BLaER1 treated with 17β-estradiol and CSF1 and Interleukin-3, amounts not matched to agents 10 nM and 100 nM (cell line): ENCODE measurements at regions not wholly inside any gene's neighbourhood (a gene's known extent, or its start where the extent isn't known, plus 50 kb on each side); places are given as distances from the start of the nearest gene placed in this dataset.
"Not testable (repeated sequence)": the region's sequence is repeated elsewhere in the genome, so short reads cannot be mapped to it uniquely, and the experiment has no call there.

Experiments used
- H3K27ac ChIP-seq, 11 experiments: shearing (Covaris generic); formaldehyde crosslinking; 2 replicates each; pipeline ENCODE4 v1.8.1; 2022
- H3K27me3 ChIP-seq, 11 experiments: shearing (Covaris generic); formaldehyde crosslinking; 2 replicates each; pipeline ENCODE4 v1.8.1; 2022
- H3K36me3 ChIP-seq, 11 experiments: shearing (Covaris generic); formaldehyde crosslinking; 2 replicates each; pipeline ENCODE4 v1.8.1; 2022
- H3K4me1 ChIP-seq, 10 experiments: shearing (Covaris generic); formaldehyde crosslinking; 2 replicates each; pipeline ENCODE4 v1.8.1; 2022
- H3K4me2 ChIP-seq, 11 experiments: shearing (Covaris generic); formaldehyde crosslinking; 2 replicates each; pipeline ENCODE4 v1.8.1; 2022
- H3K4me3 ChIP-seq, 10 experiments: shearing (Covaris generic); formaldehyde crosslinking; 2 replicates each; pipeline ENCODE4 v1.8.1; 2022
- H3K9ac ChIP-seq, 11 experiments: shearing (Covaris generic); formaldehyde crosslinking; 2 replicates each; pipeline ENCODE4 v1.8.1; 2022
- H3K9me3 ChIP-seq, 11 experiments: shearing (Covaris generic); formaldehyde crosslinking; replicated peaks in 1 of 11; 2 replicates each; pipeline ENCODE4 v1.8.1; 2022
- H4K20me1 ChIP-seq, 11 experiments: shearing (Covaris generic); formaldehyde crosslinking; 2 replicates each; pipeline ENCODE4 v1.8.1; 2022
- Cebpa-rat ChIP-seq, 11 experiments: shearing (Covaris generic); IDR thresholded peaks; 2 replicates each; pipeline ENCODE4 v1.8.1; 2022

GRCh38 chr5:82984786-82985735 is 92.1 kb downstream of the TMEM167A start:
- H3K4me2 ChIP-seq, result no peak overlapping the region
- no peaks in the 10 kb centered on the region for H3K36me3 ChIP-seq
- TF ChIP-seq Cebpa-rat (IDR thresholded peaks at IDR 0.05), result no peak
- H3K9ac ChIP-seq, result no peak overlapping the region
- H3K4me1 ChIP-seq, result no peaks in the 10 kb centered on the region
- no peaks in the 10 kb centered on the region for H4K20me1 ChIP-seq
- no peak overlapping the region for H3K4me3 ChIP-seq
- no peak overlapping the region for H3K27ac ChIP-seq
- H3K9me3 ChIP-seq, result 0 out of 22 replicates have a peak, but pooled peaks cover 0 to 5% (median 0%) of the 10 kb centered on the region in 11 experiments
- no peaks in the 10 kb centered on the region for H3K27me3 ChIP-seq

GRCh38 chr5:82982846-82983245 is 94.3 kb downstream of the TMEM167A start:
- no peak overlapping the region for H3K4me3 ChIP-seq
- no peaks in the 10 kb centered on the region for H3K36me3 ChIP-seq
- H3K4me2 ChIP-seq, result no peak overlapping the region
- H3K27me3 ChIP-seq, result no peaks in the 10 kb centered on the region
- no peak for TF ChIP-seq Cebpa-rat (IDR thresholded peaks at IDR 0.05)
- H3K9ac ChIP-seq, result no peak overlapping the region
- H4K20me1 ChIP-seq, result no peaks in the 10 kb centered on the region
- no peak overlapping the region for H3K27ac ChIP-seq
- H3K9me3 ChIP-seq, result peaks cover 0 to 22% (median 0%) of the 10 kb centered on the region in 11 experiments; a peak in 1 of 22 replicates
- no peaks in the 10 kb centered on the region for H3K4me1 ChIP-seq

DNA sequence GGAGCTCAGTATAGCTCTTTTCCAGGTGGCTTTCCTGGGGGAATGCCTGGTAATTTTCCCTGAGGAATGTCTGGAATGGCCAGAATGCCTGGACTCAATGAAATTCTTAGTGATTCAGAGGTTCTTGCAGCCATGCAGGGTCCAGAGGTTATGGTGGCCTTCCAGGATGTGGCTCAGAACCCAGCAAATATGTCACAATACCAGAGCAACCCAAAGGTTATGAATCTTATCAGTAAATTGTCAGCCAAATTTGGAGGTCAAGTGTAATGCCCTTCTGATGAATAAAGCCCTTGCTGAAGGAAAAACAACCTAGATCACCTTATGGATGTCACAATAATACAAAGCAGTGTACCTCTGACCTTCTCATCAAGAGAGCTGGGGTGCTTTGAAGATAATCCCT is 100.3 kb downstream of the TMEM167A start:
- H3K36me3 ChIP-seq, H3K27ac ChIP-seq, H3K4me3 ChIP-seq, H3K4me2 ChIP-seq, H3K4me1 ChIP-seq, H4K20me1 ChIP-seq, H3K9ac ChIP-seq, H3K27me3 ChIP-seq: not testable (repeated sequence)
- H3K9me3 ChIP-seq, result peaks cover 22 to 53% (median 29%) of the 10 kb centered on the region in 11 experiments

- Histone ChIP-seq H4K20me1 (no peaks in the 10 kb centered on the region), H3K27ac (no peak overlapping the region), H3K4me3 (no peak overlapping the region), H3K9ac (no peak overlapping the region), H3K4me1 (no peaks in the 10 kb centered on the region), H3K36me3 (no peaks in the 10 kb centered on the region; a peak in 1 of 22 replicates), H3K27me3 (no peaks in the 10 kb centered on the region), H3K9me3 (peaks cover 22 to 63% (median 29%) of the 10 kb centered on the region in 11 experiments), H3K4me2 (no peak overlapping the region)
- TF ChIP-seq Cebpa-rat (IDR thresholded peaks at IDR 0.05), result no peak
Observed at GRCh38 chr5:82975812-82976211, 101.4 kb downstream of the TMEM167A start.

- H3K27me3 ChIP-seq, result no peaks in the 10 kb centered on the region
Observed at GRCh38 chr5:82975396-82975795, 101.8 kb downstream of the TMEM167A start.

DNA sequence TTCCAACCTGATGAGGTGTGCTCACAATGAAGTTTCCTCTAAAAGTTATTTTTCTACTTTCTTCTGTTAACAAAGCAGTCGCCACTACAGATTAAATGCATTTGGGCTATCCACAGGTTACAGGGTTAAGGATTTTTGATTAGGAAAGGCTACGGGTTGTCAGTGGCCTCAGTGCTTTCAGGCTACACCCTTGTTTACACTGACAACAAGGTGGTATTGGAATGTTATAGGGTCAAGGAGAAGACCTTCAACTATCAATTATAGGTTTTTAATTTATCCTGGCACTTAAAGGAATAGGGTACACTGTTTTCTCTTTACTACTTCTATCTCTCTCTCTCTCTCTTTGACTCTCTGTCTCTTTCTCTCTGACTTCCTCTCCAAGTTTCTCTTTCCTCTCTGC is 102.8 kb downstream of the TMEM167A start:
- peaks cover 22 to 64% (median 29%) of the 10 kb centered on the region in 11 experiments for H3K9me3 ChIP-seq
- not testable (repeated sequence) for H3K4me2 ChIP-seq, H3K9ac ChIP-seq, H3K4me3 ChIP-seq, H3K4me1 ChIP-seq, H3K27me3 ChIP-seq, H4K20me1 ChIP-seq, H3K27ac ChIP-seq, H3K36me3 ChIP-seq

More at GRCh38 chr5:82975396-82975795, 101.8 kb downstream of the TMEM167A start:
- H3K9ac ChIP-seq, result no peak overlapping the region
- H3K27ac ChIP-seq, result no peak overlapping the region
- no peaks in the 10 kb centered on the region for H4K20me1 ChIP-seq
- TF ChIP-seq Cebpa-rat (IDR thresholded peaks at IDR 0.05), result no peak
- H3K4me3 ChIP-seq, result no peak overlapping the region
- H3K9me3 ChIP-seq, result peaks cover 22 to 66% (median 29%) of the 10 kb centered on the region in 11 experiments
- no peaks in the 10 kb centered on the region; a peak in 1 of 22 replicates for H3K36me3 ChIP-seq
- H3K4me2 ChIP-seq, result no peak overlapping the region
- no peaks in the 10 kb centered on the region for H3K4me1 ChIP-seq

- no peak overlapping the region for H3K4me3 ChIP-seq
- peaks cover 22 to 51% (median 28%) of the 10 kb centered on the region in 11 experiments for H3K9me3 ChIP-seq
- no peak for TF ChIP-seq Cebpa-rat (IDR thresholded peaks at IDR 0.05)
- H4K20me1 ChIP-seq, result no peaks in the 10 kb centered on the region
- no peak overlapping the region for H3K9ac ChIP-seq
- no peaks in the 10 kb centered on the region; a peak in 1 of 22 replicates for H3K36me3 ChIP-seq
- H3K4me1 ChIP-seq, result no peaks in the 10 kb centered on the region
- H3K27ac ChIP-seq, result no peak overlapping the region
- H3K27me3 ChIP-seq, result no peaks in the 10 kb centered on the region
- no peak overlapping the region for H3K4me2 ChIP-seq
Observed at GRCh38 chr5:82971901-82972300, 105.3 kb downstream of the TMEM167A start.

DNA sequence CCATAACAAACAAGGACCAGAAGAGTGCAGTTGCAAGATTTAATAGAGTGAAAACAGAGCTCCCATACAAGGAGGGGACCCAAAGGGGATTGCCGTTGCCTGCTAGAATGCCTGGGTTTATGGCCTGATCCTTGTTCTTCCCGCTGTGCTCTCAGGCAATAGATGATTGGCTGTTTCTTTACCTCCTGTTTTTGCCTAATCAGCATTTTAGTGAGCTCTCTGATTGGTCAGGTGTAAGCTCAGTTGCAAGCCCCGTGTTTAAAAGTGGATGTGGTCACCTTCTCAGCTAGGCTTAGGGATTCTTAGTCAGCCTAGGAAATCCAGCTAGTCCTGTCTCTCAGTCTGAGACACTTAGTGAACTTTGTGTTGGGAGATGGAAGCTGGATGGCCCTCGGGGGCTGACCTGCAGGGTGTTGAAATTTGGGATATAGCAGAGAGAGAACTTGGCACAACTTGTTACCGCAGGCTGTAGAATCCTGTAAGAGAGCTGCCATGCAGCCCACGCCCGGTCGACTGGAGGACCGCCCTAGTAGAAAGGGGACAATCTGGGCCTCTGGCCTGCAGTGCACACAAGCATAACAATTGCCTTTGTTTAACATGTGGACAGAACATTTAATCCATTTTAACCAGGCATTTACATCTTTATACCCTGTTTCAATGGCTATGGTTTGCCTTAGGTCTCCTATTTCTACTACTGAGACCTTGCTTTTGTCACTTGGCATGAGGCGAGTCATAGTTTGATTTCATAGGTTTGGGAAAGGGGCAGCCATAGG is 106.0 kb downstream of the TMEM167A start:
- H3K36me3 ChIP-seq, H3K4me3 ChIP-seq, H3K9ac ChIP-seq, H4K20me1 ChIP-seq, H3K27me3 ChIP-seq, H3K4me2 ChIP-seq, H3K4me1 ChIP-seq, H3K27ac ChIP-seq: not testable (repeated sequence)
- H3K9me3 ChIP-seq, result peaks cover 19 to 44% (median 22%) of the 10 kb centered on the region in 11 experiments

- H3K4me2 ChIP-seq, H3K36me3 ChIP-seq, H3K9ac ChIP-seq, H4K20me1 ChIP-seq, H3K4me1 ChIP-seq, H3K4me3 ChIP-seq, H3K27me3 ChIP-seq, H3K27ac ChIP-seq: not testable (repeated sequence)
- peaks cover under 1 to 26% (median 3%) of the 10 kb centered on the region in 11 experiments; a peak in 20 of 22 replicates for H3K9me3 ChIP-seq
Observed at GRCh38 chr5:82969221-82969976, 107.8 kb downstream of the TMEM167A start.
